H9 (cell line): ENCODE measurements at regions not wholly inside any gene's neighbourhood (a gene's known extent, or its start where the extent isn't known, plus 50 kb on each side); places are given as distances from the start of the nearest gene placed in this dataset.

Source experiments
- DNase-seq: peaks from one replicate; pipeline ENCODE4 v3.0.0-alpha.2; 2017
- H2AFZ ChIP-seq: one replicate; pipeline ENCODE4 v1.6.1; 2013; ENCODE audit warnings: mild to moderate bottlenecking, low read length, control low read depth, moderate library complexity
- H2AK5ac ChIP-seq: 2 replicates; pipeline ENCODE4 v1.6.1; 2013; ENCODE audit warnings: low read length, control low read depth, mixed read lengths; ENCODE audit not compliant: insufficient read length
- H2BK120ac ChIP-seq: one replicate; pipeline ENCODE4 v1.6.1; 2013; ENCODE audit warnings: low read depth, mild to moderate bottlenecking, low read length, control low read depth, inconsistent platforms; ENCODE audit not compliant: poor library complexity, severe bottlenecking
- H2BK12ac ChIP-seq: 2 replicates; pipeline ENCODE4 v1.6.1; 2013; ENCODE audit warnings: low read length, control low read depth, mixed read lengths, low read depth; ENCODE audit not compliant: insufficient read length
- H2BK15ac ChIP-seq: 2 replicates; pipeline ENCODE4 v1.6.1; 2013; ENCODE audit warnings: low read depth, low read length, control low read depth
- H2BK20ac ChIP-seq: one replicate; pipeline ENCODE4 v1.6.1; 2013; ENCODE audit warnings: low read depth, mild to moderate bottlenecking, low read length, control low read depth, inconsistent platforms; ENCODE audit not compliant: poor library complexity, severe bottlenecking
- H2BK5ac ChIP-seq: 2 replicates; pipeline ENCODE4 v1.6.1; 2013; ENCODE audit warnings: low read length, control low read depth, mixed read lengths; ENCODE audit not compliant: insufficient read length
- H3K14ac ChIP-seq: 2 replicates; pipeline ENCODE4 v1.6.1; 2013; ENCODE audit warnings: low read length, control low read depth; ENCODE audit not compliant: insufficient read depth
- H3K18ac ChIP-seq: 2 replicates; pipeline ENCODE4 v1.6.1; 2013; ENCODE audit warnings: low read depth, mild to moderate bottlenecking, mixed read lengths, low read length, control low read depth; ENCODE audit not compliant: insufficient read length
- H3K23ac ChIP-seq: 2 replicates; pipeline ENCODE4 v1.6.1; 2013; ENCODE audit warnings: low read length, control low read depth, mixed read lengths, low read depth; ENCODE audit not compliant: insufficient read length
- H3K23me2 ChIP-seq: 2 replicates; pipeline ENCODE4 v1.6.1; 2013; ENCODE audit warnings: low read depth, mild to moderate bottlenecking, mixed read lengths, low read length, control low read depth; ENCODE audit not compliant: insufficient read length, poor library complexity, severe bottlenecking
- H3K27ac ChIP-seq: 2 replicates; pipeline ENCODE4 v1.5.1; 2013; ENCODE audit warnings: low read length, control low read depth, mixed read lengths, low read depth; ENCODE audit not compliant: insufficient read length
- H3K27me3 ChIP-seq: 2 replicates; pipeline ENCODE4 v1.6.1; 2013; ENCODE audit warnings: low read length, control low read depth, inconsistent platforms; ENCODE audit not compliant: insufficient read depth
- H3K4ac ChIP-seq: 2 replicates; pipeline ENCODE4 v1.6.1; 2013; ENCODE audit warnings: low read depth, mild to moderate bottlenecking, control low read depth, inconsistent platforms, low read length, moderate library complexity
- H3K4me1 ChIP-seq: 2 replicates; pipeline ENCODE4 v1.6.1; 2013; ENCODE audit warnings: low read length, control low read depth, inconsistent platforms; ENCODE audit not compliant: insufficient read depth
- H3K4me2 ChIP-seq: 2 replicates; pipeline ENCODE4 v1.6.1; 2013; ENCODE audit warnings: low read length, control low read depth, mixed read lengths; ENCODE audit not compliant: insufficient read length, insufficient read depth
- H3K56ac ChIP-seq: 2 replicates; pipeline ENCODE4 v1.6.1; 2013; ENCODE audit warnings: low read depth, mild to moderate bottlenecking, mixed read lengths, low read length, control low read depth; ENCODE audit not compliant: insufficient read length
- H3K79me1 ChIP-seq: 2 replicates; pipeline ENCODE4 v1.6.1; 2013; ENCODE audit warnings: low read depth, mild to moderate bottlenecking, moderate library complexity, low read length, control low read depth, inconsistent platforms; ENCODE audit not compliant: insufficient read depth, poor library complexity, severe bottlenecking
- H3K79me2 ChIP-seq: 2 replicates; pipeline ENCODE4 v1.6.1; 2013; ENCODE audit warnings: low read length, control low read depth, inconsistent platforms; ENCODE audit not compliant: insufficient read depth
- H3K9ac ChIP-seq: 2 replicates; pipeline ENCODE4 v1.6.1; 2013; ENCODE audit warnings: low read length, control low read depth, mixed read lengths; ENCODE audit not compliant: insufficient read length; ENCODE audit errors: extremely low read depth
- H3K9me3 ChIP-seq: one replicate; pipeline ENCODE4 v1.6.1; 2013; ENCODE audit warnings: low read depth, low read length, inconsistent platforms; ENCODE audit not compliant: control insufficient read depth
- H3T11ph ChIP-seq: one replicate; pipeline ENCODE4 v1.6.1; 2013; ENCODE audit warnings: mild to moderate bottlenecking, low read length, control low read depth, inconsistent platforms
- H4K20me1 ChIP-seq: one replicate; pipeline ENCODE4 v1.6.1; 2013; ENCODE audit not compliant: control insufficient read depth, insufficient read length, insufficient read depth
- H4K5ac ChIP-seq: 2 replicates; pipeline ENCODE4 v1.6.1; 2013; ENCODE audit warnings: low read depth, mild to moderate bottlenecking, mixed read lengths, low read length, control low read depth; ENCODE audit not compliant: insufficient read length
- H4K8ac ChIP-seq: replicated peaks from 2 replicates; pipeline ENCODE4 v1.6.1; 2013; ENCODE audit warnings: low read length, control low read depth, mixed read lengths, low read depth; ENCODE audit not compliant: insufficient read length
- H4K91ac ChIP-seq: 2 replicates; pipeline ENCODE4 v1.6.1; 2013; ENCODE audit warnings: low read depth, mild to moderate bottlenecking, moderate library complexity, mixed read lengths, low read length, control low read depth; ENCODE audit not compliant: insufficient read length
- H3K27ac Mint-ChIP-seq, 3 experiments: 2 replicates in 2 of 3; 3 replicates in 1 of 3; pipeline ENCODE4 v1.8.0; 2020 to 2021; ENCODE audit warnings: mixed read lengths in 3 of 3, mild to moderate bottlenecking in 1 of 3, moderate library complexity in 1 of 3
- H3K27me3 Mint-ChIP-seq: 2 replicates; pipeline ENCODE4 v1.8.0; 2021; ENCODE audit warnings: low read depth, mild to moderate bottlenecking, moderate library complexity, mixed read lengths
- H3K36me3 Mint-ChIP-seq, 3 experiments: 2 replicates in 2 of 3; 3 replicates in 1 of 3; pipeline ENCODE4 v1.8.0; 2020 to 2021; ENCODE audit warnings: low read depth in 3 of 3, mixed read lengths in 3 of 3; ENCODE audit not compliant: insufficient read depth in 1 of 3
- H3K4me1 Mint-ChIP-seq, 2 experiments: 2 replicates each; pipeline ENCODE4 v1.8.0; 2020; ENCODE audit warnings: mixed read lengths in 2 of 2
- H3K4me3 Mint-ChIP-seq, 2 experiments: 2 replicates in 1 of 2; 3 replicates in 1 of 2; pipeline ENCODE4 v1.8.0; 2020 to 2021; ENCODE audit warnings: mild to moderate bottlenecking in 2 of 2, mixed read lengths in 2 of 2, moderate library complexity in 1 of 2
- H3K9me3 Mint-ChIP-seq, 2 experiments: 2 replicates in 1 of 2; 3 replicates in 1 of 2; pipeline ENCODE4 v1.8.0; 2020; ENCODE audit warnings: mild to moderate bottlenecking in 2 of 2, mixed read lengths in 2 of 2, moderate library complexity in 1 of 2
- WGBS: extraction: QIAGEN DNeasy Blood & Tissue Kit; methylation state at CpG from one replicate; pipeline ENCODE4 v1.1.7; 2013; ENCODE audit warnings: missing lambda C conversion rate, low lambda C conversion rate, mixed read lengths; ENCODE audit not compliant: insufficient read length; ENCODE audit errors: extremely low coverage; 5-methylcytosine and 5-hydroxymethylcytosine counted together
- TF ChIP-seq, protein P1 (sequence below): fragments of 200-600 bp; sonication (generic); conservative IDR thresholded peaks from 3 replicates; pipeline ENCODE4 v1.8.0; 2021; ENCODE audit warnings: antibody characterized with exemption, mild to moderate bottlenecking

DNA sequence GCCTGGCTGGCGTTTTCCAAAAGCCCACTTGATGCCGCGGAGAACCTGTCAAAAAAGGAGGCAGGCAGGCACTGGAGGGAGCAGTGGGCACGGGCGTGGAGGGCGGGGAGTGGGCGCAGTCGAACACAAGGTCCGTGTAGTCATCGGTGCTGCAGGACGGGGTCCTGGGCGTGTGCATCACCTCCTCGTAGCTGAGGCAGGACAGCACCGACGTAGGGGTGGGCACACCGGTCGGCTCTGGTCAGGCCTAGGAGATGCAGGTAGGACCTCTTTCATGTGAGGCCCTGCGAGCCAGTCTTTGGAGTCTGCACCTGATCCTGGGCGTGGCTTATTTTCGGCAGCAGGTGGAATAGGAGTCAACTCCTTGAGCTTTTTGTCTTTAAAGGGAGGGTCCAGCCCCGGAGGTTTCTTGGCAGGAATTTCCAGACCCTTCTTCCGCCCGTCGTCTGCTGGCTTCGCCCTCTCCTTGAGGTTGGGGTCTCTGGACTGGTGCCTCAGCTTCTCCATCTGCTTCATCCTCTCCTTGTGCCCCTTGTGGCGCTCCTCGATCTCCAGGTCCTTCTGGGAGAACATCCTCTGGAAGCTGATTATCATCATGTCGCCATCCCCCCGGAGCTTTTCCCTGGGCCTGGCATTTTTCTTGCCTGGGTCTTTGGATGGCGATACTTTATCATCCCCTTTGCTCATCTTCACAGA lies 892.5 kb upstream of the LRRTM1 start:
- no peaks in the 10 kb centered on the region for H3K79me2 ChIP-seq
- no peaks in the 10 kb centered on the region for H3K9me3 ChIP-seq
- no peak overlapping the region for H4K8ac ChIP-seq
- H2AFZ ChIP-seq = no peak overlapping the region
- no peak overlapping the region for H3K4ac ChIP-seq
- Mint-ChIP-seq H3K27me3 (no peaks in the 10 kb centered on the region; the same call in 1 of the 2 replicates), H3K4me3 (no peak overlapping the region), H3K36me3 (peaks cover 0 to 7% (median 0%) of the 10 kb centered on the region in 3 experiments; a peak in 3 of 7 replicates), H3K9me3 (peaks cover 7 to 10% of the 10 kb centered on the region in 2 experiments; a peak in 2 of 5 replicates), H3K4me1 (no peaks in the 10 kb centered on the region), H3K27ac (no peak overlapping the region)
- no peak overlapping the region for H3K4me2 ChIP-seq
- H3K23me2 ChIP-seq = no peaks in the 10 kb centered on the region
- no peak overlapping the region for H2BK5ac ChIP-seq
- no peak overlapping the region for H2BK20ac ChIP-seq
- no peak overlapping the region for H2BK15ac ChIP-seq
- H3K23ac ChIP-seq = no peak overlapping the region
- no CpG with 5 or more reads among the region's 30 CpGs for WGBS
- no peak overlapping the region for H4K5ac ChIP-seq
- H2AK5ac ChIP-seq = no peak overlapping the region
- TF ChIP-seq, protein P1, sequence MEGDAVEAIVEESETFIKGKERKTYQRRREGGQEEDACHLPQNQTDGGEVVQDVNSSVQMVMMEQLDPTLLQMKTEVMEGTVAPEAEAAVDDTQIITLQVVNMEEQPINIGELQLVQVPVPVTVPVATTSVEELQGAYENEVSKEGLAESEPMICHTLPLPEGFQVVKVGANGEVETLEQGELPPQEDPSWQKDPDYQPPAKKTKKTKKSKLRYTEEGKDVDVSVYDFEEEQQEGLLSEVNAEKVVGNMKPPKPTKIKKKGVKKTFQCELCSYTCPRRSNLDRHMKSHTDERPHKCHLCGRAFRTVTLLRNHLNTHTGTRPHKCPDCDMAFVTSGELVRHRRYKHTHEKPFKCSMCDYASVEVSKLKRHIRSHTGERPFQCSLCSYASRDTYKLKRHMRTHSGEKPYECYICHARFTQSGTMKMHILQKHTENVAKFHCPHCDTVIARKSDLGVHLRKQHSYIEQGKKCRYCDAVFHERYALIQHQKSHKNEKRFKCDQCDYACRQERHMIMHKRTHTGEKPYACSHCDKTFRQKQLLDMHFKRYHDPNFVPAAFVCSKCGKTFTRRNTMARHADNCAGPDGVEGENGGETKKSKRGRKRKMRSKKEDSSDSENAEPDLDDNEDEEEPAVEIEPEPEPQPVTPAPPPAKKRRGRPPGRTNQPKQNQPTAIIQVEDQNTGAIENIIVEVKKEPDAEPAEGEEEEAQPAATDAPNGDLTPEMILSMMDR = no peak
- H2BK120ac ChIP-seq = no peak overlapping the region
- no peak overlapping the region for H3K56ac ChIP-seq
- H3K4me1 ChIP-seq = no peaks in the 10 kb centered on the region
- no peak overlapping the region for H3K18ac ChIP-seq
- H2BK12ac ChIP-seq = no peak overlapping the region
- no peak for DNase-seq
- no peaks in the 10 kb centered on the region for H3K79me1 ChIP-seq
- H3K14ac ChIP-seq = no peak overlapping the region
- H4K91ac ChIP-seq = no peak overlapping the region
- no peak overlapping the region for H3K27ac ChIP-seq
- no peaks in the 10 kb centered on the region for H3K27me3 ChIP-seq
- H4K20me1 ChIP-seq = no peaks in the 10 kb centered on the region
- H3T11ph ChIP-seq = no peak overlapping the region
- H3K9ac ChIP-seq = no peak overlapping the region
